HG03108 (cell line): ENCODE measurements at regions not wholly inside any gene's neighbourhood (a gene's known extent, or its start where the extent isn't known, plus 50 kb on each side); places are given as distances from the start of the nearest gene placed in this dataset.

Experiments
- ATAC-seq: cut with Tn5 transposase; IDR thresholded peaks from one replicate; pipeline ENCODE4 v1.9.1; 2021; ENCODE audit warnings: moderate library complexity; ENCODE audit not compliant: unreplicated experiment

GRCh38 chr4:42328978-42329377, 68.3 kb upstream of the SHISA3 start:
- ATAC-seq, result no peak

- no peak for ATAC-seq
Observed at GRCh38 chr4:42329421-42329820, 67.9 kb upstream of the SHISA3 start.

GRCh38 chr4:42330002-42330592, 67.2 kb upstream of the SHISA3 start:
- no peak for ATAC-seq

- ATAC-seq, result no peak
Observed at GRCh38 chr4:42331040-42331439, 66.2 kb upstream of the SHISA3 start.

- ATAC-seq, result no peak
Observed at GRCh38 chr4:42331914-42332368, 65.3 kb upstream of the SHISA3 start.

- no peak for ATAC-seq
Observed at GRCh38 chr4:42339935-42340406, 57.3 kb upstream of the SHISA3 start.

GRCh38 chr4:42341518-42342026, 55.7 kb upstream of the SHISA3 start:
- no peak for ATAC-seq

GRCh38 chr4:42342459-42342858, 54.8 kb upstream of the SHISA3 start:
- ATAC-seq, result no peak

- ATAC-seq, result no peak
Observed at GRCh38 chr4:42344309-42344708, 53.0 kb upstream of the SHISA3 start.

GRCh38 chr4:42344749-42345148, 52.5 kb upstream of the SHISA3 start:
- no peak for ATAC-seq

GRCh38 chr4:42345962-42346544, 51.2 kb upstream of the SHISA3 start:
- ATAC-seq, result no peak

GRCh38 chr4:42347076-42347475, 50.2 kb upstream of the SHISA3 start:
- ATAC-seq, result no peak
